GM23248 (cell line): ENCODE measurements at regions not wholly inside any gene's neighbourhood (a gene's known extent, or its start where the extent isn't known, plus 50 kb on each side); places are given as distances from the start of the nearest gene placed in this dataset.

ENCODE experiments used
- DNase-seq: peaks from one replicate; pipeline ENCODE4 v3.0.0-alpha.2; 2015
- H2AFZ ChIP-seq: fragments of 200-600 bp; sonication (generic); 2 replicates; pipeline ENCODE4 v1.6.1; 2016; ENCODE audit warnings: antibody characterized with exemption
- H3F3A ChIP-seq: fragments of 200-600 bp; sonication (generic); 2 replicates; pipeline ENCODE4 v1.6.1; 2016; ENCODE audit warnings: mild to moderate bottlenecking, antibody characterized with exemption, mixed run types; ENCODE audit not compliant: insufficient read depth
- H3K27ac ChIP-seq: fragments of 200-600 bp; sonication (generic); 2 replicates; pipeline ENCODE4 v1.5.1; 2016; ENCODE audit warnings: mild to moderate bottlenecking
- H3K27me3 ChIP-seq: fragments of 200-600 bp; sonication (generic); replicated peaks from 2 replicates; pipeline ENCODE4 v1.6.1; 2016; ENCODE audit warnings: mild to moderate bottlenecking; ENCODE audit not compliant: insufficient read depth
- H3K36me3 ChIP-seq: fragments of 200-600 bp; sonication (generic); 2 replicates; pipeline ENCODE4 v1.6.1; 2016; ENCODE audit warnings: low read depth, mild to moderate bottlenecking
- H3K4me1 ChIP-seq: fragments of 200-600 bp; sonication (generic); 2 replicates; pipeline ENCODE4 v1.6.1; 2016; ENCODE audit warnings: mild to moderate bottlenecking; ENCODE audit not compliant: insufficient read depth
- H3K4me2 ChIP-seq: fragments of 200-600 bp; sonication (generic); one replicate; pipeline ENCODE4 v1.6.1; 2016; ENCODE audit warnings: mild to moderate bottlenecking; ENCODE audit not compliant: unreplicated experiment
- H3K4me3 ChIP-seq: fragments of 200-600 bp; sonication (generic); 2 replicates; pipeline ENCODE4 v1.5.1; 2016; ENCODE audit warnings: mild to moderate bottlenecking
- H3K79me2 ChIP-seq: fragments of 200-600 bp; sonication (generic); 2 replicates; pipeline ENCODE4 v1.6.1; 2016; ENCODE audit warnings: mild to moderate bottlenecking; ENCODE audit not compliant: insufficient read depth
- H3K9ac ChIP-seq: fragments of 200-600 bp; sonication (generic); 2 replicates; pipeline ENCODE4 v1.6.1; 2016; ENCODE audit warnings: mild to moderate bottlenecking
- H3K9me2 ChIP-seq: fragments of 200-600 bp; sonication (generic); 2 replicates; pipeline ENCODE4 v1.6.1; 2016; ENCODE audit warnings: mixed run types, mild to moderate bottlenecking, moderate library complexity; ENCODE audit not compliant: insufficient read depth
- H3K9me3 ChIP-seq: fragments of 200-600 bp; sonication (generic); one replicate; pipeline ENCODE4 v1.6.1; 2017; ENCODE audit warnings: low read depth
- H4K20me1 ChIP-seq: fragments of 200-600 bp; sonication (generic); 2 replicates; pipeline ENCODE4 v1.6.0; 2016; ENCODE audit not compliant: insufficient read depth
- EZH2 ChIP-seq: fragments of 200-600 bp; sonication (generic); IDR thresholded peaks from 2 replicates; pipeline ENCODE4 v1.6.1; 2018; ENCODE audit warnings: antibody characterized with exemption, mild to moderate bottlenecking; ENCODE audit not compliant: insufficient read depth, poor library complexity, severe bottlenecking
- EZH2phosphoT487 ChIP-seq: fragments of 200-600 bp; sonication (generic); IDR thresholded peaks from 2 replicates; pipeline ENCODE4 v1.6.1; 2018; ENCODE audit warnings: antibody characterized with exemption, moderate library complexity, mild to moderate bottlenecking, low read depth; ENCODE audit not compliant: insufficient read depth
- WGBS, 2 experiments: methylation state at CpG; one replicate each; pipeline ENCODE4 v1.1.6; 2015 to 2017; ENCODE audit warnings: low lambda C conversion rate in 2 of 2, low coverage in 1 of 2; ENCODE audit errors: missing lambda C conversion rate in 2 of 2; 5-methylcytosine and 5-hydroxymethylcytosine counted together
- in situ Hi-C: fragments of 300-500 bp; cut with MboI; formaldehyde crosslinking; loops from 2 replicates; pipeline ENCODE4 v1.15.0; 2020

- Histone ChIP-seq H3K4me2 (no peak overlapping the region), H3K4me3 (no peak overlapping the region), H3K4me1 (no peaks in the 10 kb centered on the region), H4K20me1 (no peaks in the 10 kb centered on the region), H3K9me3 (no peaks in the 10 kb centered on the region), H3K9me2 (no peaks in the 10 kb centered on the region), H2AFZ (no peak overlapping the region), H3K36me3 (no peaks in the 10 kb centered on the region), H3K27ac (no peak overlapping the region), H3K9ac (no peak overlapping the region), H3K27me3 (peaks cover 4% of the 10 kb centered on the region; the same call in 1 of the 2 replicates), H3K79me2 (no peaks in the 10 kb centered on the region), H3F3A (no peaks in the 10 kb centered on the region)
- TF ChIP-seq EZH2phosphoT487 = no peak
- no peak for TF ChIP-seq EZH2
- WGBS, 2 experiments = 32 to 33% methylated on average over 4 of the region's 4 CpGs
- in situ Hi-C loops = no loop called here
- no peak for DNase-seq
These were observed 232.4 kb upstream of the RPL38 start for GRCh38 chr17:73971127-73971526.

- H2AFZ ChIP-seq = no peak overlapping the region
- no peaks in the 10 kb centered on the region for H3K9me2 ChIP-seq
- no peak for DNase-seq
- no peak overlapping the region for H3K4me3 ChIP-seq
- H3K4me1 ChIP-seq = no peaks in the 10 kb centered on the region
- no peak overlapping the region for H3K27ac ChIP-seq
- TF ChIP-seq EZH2phosphoT487 (no peak), EZH2 (no peak)
- H3K9ac ChIP-seq = no peak overlapping the region
- 52% methylated on average over 10 of the region's 10 CpGs for WGBS, 2 experiments
- no peaks in the 10 kb centered on the region for H3K79me2 ChIP-seq
- no peaks in the 10 kb centered on the region for H3K9me3 ChIP-seq
- no peaks in the 10 kb centered on the region for H3K36me3 ChIP-seq
- no peaks in the 10 kb centered on the region for H4K20me1 ChIP-seq
- H3F3A ChIP-seq = no peaks in the 10 kb centered on the region
- H3K27me3 ChIP-seq = peaks cover 4% of the 10 kb centered on the region; the same call in 1 of the 2 replicates
- in situ Hi-C loops = no loop called here
- no peak overlapping the region for H3K4me2 ChIP-seq
These were observed 231.4 kb upstream of the RPL38 start for GRCh38 chr17:73972056-73972455.

GRCh38 chr17:73972901-73973300 is 230.6 kb upstream of the RPL38 start:
- Histone ChIP-seq H3K4me2 (no peak overlapping the region), H3F3A (no peaks in the 10 kb centered on the region), H3K27ac (no peak overlapping the region), H3K4me3 (no peak overlapping the region), H4K20me1 (no peaks in the 10 kb centered on the region), H3K9me2 (no peaks in the 10 kb centered on the region), H2AFZ (no peak overlapping the region), H3K36me3 (no peaks in the 10 kb centered on the region), H3K9me3 (no peaks in the 10 kb centered on the region), H3K9ac (no peak overlapping the region), H3K79me2 (no peaks in the 10 kb centered on the region), H3K4me1 (no peaks in the 10 kb centered on the region), H3K27me3 (peaks cover 4% of the 10 kb centered on the region; the same call in 1 of the 2 replicates)
- WGBS, 2 experiments = 42 to 43% methylated on average over 6 of the region's 6 CpGs
- in situ Hi-C loops = no loop called here
- no peak for TF ChIP-seq EZH2phosphoT487
- no peak for TF ChIP-seq EZH2
- DNase-seq = no peak

GRCh38 chr17:73973586-73974409 is 229.7 kb upstream of the RPL38 start:
- H3K27me3 ChIP-seq = peaks cover 4% of the 10 kb centered on the region; the same call in 1 of the 2 replicates
- no peak overlapping the region for H3K9ac ChIP-seq
- no peaks in the 10 kb centered on the region for H3K9me3 ChIP-seq
- no peak overlapping the region for H2AFZ ChIP-seq
- H3K36me3 ChIP-seq = no peaks in the 10 kb centered on the region
- no peaks in the 10 kb centered on the region for H4K20me1 ChIP-seq
- 35 to 47% methylated on average over 15 to 16 of the region's 16 CpGs for WGBS, 2 experiments
- H3K4me3 ChIP-seq = no peak overlapping the region
- TF ChIP-seq EZH2phosphoT487 (no peak), EZH2 (no peak)
- DNase-seq = no peak
- no peaks in the 10 kb centered on the region for H3K4me1 ChIP-seq
- H3K4me2 ChIP-seq = no peak overlapping the region
- H3K27ac ChIP-seq = no peak overlapping the region
- no peaks in the 10 kb centered on the region for H3K9me2 ChIP-seq
- in situ Hi-C loops = no loop called here
- H3K79me2 ChIP-seq = no peaks in the 10 kb centered on the region
- H3F3A ChIP-seq = no peaks in the 10 kb centered on the region
